GM21528 (cell line): ENCODE measurements at regions not wholly inside any gene's neighbourhood (a gene's known extent, or its start where the extent isn't known, plus 50 kb on each side); places are given as distances from the start of the nearest gene placed in this dataset.

Experiments used
- ATAC-seq: cut with Tn5 transposase; IDR thresholded peaks from one replicate; pipeline ENCODE4 v1.9.1; 2021; ENCODE audit warnings: mild to moderate bottlenecking, moderate library complexity; ENCODE audit not compliant: unreplicated experiment, low FRiP score

DNA sequence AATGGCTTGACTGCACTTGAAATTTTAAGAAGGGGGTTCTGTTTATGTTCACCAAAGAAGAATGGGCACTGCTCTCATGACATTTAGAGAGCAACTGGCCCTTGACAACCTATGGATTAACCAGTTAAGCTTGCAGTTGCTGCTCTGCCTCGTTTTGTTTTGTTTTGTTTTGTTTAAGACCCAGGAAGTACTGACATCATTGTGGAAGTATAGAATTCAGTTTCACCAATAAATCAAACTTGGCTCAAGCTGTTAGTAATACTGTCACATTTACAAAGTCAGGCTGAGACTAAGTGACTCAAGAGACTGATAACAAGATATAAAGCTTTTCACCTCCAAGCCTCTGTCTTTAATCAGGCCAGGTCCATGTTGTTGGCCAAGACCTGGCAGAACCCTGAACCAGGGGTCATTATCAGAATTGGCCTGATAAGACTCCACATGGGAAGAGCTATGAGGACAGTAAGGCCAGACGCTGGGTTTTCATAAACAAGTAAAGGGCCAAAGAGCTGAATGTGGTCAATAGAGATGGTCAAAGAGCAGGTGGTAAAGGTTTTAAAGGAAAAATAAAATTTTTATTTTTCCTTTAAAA is 99.4 kb upstream of the VGLL2 start:
- ATAC-seq: no peak

GRCh38 chr6:117167520-117168271 is 97.7 kb upstream of the VGLL2 start:
- no peak for ATAC-seq

- no peak for ATAC-seq
These were observed 96.9 kb upstream of the VGLL2 start for GRCh38 chr6:117168296-117169063.

DNA sequence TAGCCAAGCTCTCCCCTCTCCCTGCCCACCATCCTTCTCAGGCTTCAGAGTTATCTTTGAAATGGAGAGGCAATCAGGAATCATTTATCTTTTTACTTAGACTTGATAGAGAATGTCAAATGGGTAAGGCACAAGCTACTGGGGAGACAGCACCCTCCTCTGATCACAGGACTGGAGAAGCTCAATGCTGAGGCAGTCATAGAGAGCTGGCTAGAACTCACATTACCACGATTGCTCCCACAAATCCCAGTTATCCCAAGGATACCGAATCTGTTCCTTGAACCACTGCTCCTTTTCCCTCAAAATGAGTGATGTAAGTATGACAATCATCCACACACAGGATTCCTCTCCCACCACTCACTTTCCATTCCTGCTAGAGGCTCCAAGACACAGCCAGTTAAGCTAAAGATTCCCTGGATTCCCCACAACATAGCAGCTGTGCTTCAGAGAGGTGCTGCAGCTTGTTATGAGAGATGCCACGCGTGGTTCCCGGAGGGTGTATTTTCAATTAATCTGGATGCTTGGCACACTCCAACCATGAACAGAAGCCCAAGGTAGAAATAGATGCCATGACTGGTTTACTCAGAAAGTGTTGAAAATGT is 96.2 kb upstream of the VGLL2 start:
- no peak for ATAC-seq

DNA sequence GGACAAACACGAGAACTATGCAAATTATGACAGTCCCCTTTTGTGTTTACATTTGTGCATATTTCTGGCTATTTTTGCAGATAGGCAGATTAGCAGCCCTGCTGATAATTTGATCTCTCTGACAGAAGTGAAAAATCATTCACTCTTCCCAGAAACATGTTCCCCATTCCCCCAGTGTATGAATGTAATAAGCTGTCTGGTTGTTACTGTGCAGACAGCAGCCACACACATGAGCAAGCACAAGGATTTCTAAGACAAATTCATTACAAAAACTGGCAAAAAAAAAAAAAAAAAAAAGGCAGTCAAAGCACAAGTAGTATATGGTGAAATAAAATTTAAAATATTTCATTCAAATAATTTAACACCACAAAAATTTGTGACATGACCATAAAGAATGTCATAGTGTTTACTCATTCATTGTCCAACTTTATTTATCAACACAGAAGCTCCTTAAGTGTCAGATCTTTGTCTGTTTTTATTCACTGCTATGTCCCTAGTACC is 95.5 kb upstream of the VGLL2 start:
- ATAC-seq: no peak

DNA sequence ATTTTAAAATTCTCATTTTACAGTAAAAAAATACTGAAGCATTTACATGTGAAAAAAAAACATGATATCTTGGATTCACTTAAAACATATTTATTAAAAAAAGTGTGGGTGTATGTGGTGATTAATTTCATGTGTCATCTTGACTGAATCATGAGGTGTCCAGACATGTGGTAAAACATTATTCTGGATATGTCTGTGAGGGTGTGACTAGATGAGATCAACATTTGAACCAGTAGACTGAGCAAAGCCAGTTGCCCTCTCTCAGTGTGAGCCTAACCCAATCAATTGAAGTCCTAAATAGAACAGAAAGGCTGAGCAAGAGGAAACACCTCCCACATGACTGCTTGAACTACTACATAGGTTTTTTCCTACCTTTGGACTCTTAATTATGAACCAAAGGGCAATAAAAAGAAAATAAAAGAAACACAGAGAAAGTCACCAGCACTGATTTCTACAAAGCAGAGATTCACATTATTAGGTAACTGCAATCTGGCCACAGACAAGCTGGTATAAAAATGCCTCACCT is 90.5 kb upstream of the VGLL2 start:
- ATAC-seq: no peak

DNA sequence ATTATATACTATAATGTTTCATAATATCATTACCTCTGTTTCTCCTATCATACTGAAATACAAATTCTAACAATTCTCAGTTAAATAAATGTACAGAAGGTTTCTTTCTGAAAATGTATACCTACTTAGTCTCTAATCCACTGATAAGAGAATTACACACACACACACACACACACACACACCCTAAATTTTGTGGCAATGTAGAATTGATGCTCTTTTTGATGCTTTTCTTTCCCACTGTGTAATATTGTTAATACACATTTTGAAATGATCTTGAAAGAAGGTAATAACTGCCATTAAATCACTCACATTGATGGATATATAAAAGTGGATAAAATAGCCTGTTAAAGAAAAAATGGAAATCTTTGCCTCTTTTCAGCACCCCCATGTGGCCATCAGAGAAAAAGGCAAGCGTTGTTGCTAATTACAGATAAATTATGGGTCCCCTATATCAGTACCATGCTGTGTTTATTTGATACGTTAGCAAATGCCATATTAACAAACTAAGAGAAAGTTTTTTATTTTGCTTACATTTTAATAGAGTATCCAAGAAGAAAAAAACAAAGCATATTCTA is 76.6 kb upstream of the VGLL2 start:
- no peak for ATAC-seq

DNA sequence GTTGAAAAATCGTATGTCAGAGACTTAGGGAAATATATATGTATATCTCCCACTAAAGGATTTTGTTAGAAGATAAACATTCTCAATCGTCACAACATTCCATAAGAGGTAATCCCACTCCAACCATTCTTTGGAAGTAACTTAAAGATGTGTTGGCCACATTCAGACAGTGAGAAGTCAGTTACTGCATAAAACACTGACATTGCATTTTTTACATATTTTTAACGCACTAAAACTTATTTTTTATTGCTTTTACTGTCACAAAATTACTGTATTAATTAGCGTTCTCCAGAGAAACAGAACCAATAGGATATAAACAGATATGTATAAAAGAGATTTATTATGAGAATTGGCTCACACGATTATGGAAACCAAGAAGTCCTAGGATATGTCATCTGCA is 74.3 kb upstream of the VGLL2 start:
- no peak for ATAC-seq

GRCh38 chr6:117191448-117191847 is 73.9 kb upstream of the VGLL2 start:
- ATAC-seq: no peak

GRCh38 chr6:117194271-117194670 is 71.1 kb upstream of the VGLL2 start:
- ATAC-seq: no peak

GRCh38 chr6:117194978-117195377 is 70.4 kb upstream of the VGLL2 start:
- no peak for ATAC-seq

- ATAC-seq: no peak
These were observed 69.6 kb upstream of the VGLL2 start for GRCh38 chr6:117195728-117196127.

GRCh38 chr6:117200067-117200466 is 65.3 kb upstream of the VGLL2 start:
- ATAC-seq: no peak

GRCh38 chr6:117204903-117205302 is 60.5 kb upstream of the VGLL2 start:
- no peak for ATAC-seq

- ATAC-seq: no peak
These were observed 59.5 kb upstream of the VGLL2 start for GRCh38 chr6:117205876-117206275.

GRCh38 chr6:117206522-117206921 is 58.8 kb upstream of the VGLL2 start:
- no peak for ATAC-seq

DNA sequence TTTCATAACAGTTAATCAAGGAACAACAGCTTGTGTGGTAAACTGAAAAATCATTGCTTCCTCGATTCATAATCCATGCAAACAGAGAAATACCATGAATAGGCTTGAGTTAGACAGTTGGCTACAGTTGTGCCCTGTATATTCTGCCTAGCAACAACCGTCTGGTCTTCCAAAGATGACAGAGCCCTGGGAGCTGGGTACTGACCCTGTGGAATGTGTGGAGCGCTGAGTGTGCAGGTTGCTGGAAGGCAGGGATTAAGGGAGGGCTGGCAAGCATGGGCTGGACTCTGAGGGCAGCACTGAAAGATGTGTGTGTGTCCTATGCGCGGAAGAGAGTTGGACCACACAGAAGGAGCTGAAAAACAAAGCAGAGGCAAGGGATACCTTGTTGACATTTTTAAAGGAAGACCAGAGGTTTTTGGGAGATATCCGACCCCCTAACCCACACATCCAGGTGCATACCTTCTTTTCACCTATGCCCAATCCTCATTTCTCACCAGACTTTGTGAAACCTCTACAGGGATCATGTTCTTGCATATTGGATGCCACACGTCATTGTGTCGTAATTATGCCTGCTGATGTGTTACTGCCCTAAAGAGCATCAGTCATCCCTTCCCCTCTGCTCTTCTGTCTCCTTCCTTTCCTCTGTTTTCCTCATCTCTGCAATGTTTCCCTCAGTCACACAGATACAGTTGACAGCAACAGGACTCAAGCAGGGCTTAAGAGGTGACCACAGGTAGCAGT is 58.2 kb upstream of the VGLL2 start:
- no peak for ATAC-seq

DNA sequence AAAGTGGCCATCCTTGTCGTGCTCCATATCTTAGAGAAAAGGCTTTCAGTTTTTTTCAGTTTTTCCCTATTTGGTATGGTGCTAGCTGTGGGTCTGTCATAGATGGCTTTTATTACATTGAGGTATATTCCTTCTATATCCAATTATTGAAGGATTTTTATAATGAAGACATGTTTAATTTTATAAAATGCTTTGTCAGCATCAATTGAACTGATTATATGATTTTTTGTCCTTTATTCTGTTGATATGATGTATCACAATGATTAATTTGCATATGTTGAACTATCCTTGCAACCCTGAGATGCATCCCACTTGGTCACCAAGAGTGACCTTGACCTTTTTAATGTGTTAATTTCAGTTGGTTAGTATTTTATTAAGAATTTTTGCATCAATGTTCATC is 55.1 kb upstream of the VGLL2 start:
- no peak for ATAC-seq

- ATAC-seq: no peak
These were observed 49.8 kb upstream of the VGLL2 start for GRCh38 chr6:117215353-117216090.
